ENCODE measurements at regions not wholly inside any gene's neighbourhood (a gene's known extent, or its start where the extent isn't known, plus 50 kb on each side); places are given as distances from the start of the nearest gene placed in this dataset.
"Not testable (repeated sequence)": the region's sequence is repeated elsewhere in the genome, so short reads cannot be mapped to it uniquely, and the experiment has no call there.

- DNase-seq (ENCODE audit: low read depth in 3 of 3, low spot score in 1 of 3): no peak
These were observed 88.9 kb upstream of the ECI2 start for GRCh38 chr6:4224067-4224978.

DNA sequence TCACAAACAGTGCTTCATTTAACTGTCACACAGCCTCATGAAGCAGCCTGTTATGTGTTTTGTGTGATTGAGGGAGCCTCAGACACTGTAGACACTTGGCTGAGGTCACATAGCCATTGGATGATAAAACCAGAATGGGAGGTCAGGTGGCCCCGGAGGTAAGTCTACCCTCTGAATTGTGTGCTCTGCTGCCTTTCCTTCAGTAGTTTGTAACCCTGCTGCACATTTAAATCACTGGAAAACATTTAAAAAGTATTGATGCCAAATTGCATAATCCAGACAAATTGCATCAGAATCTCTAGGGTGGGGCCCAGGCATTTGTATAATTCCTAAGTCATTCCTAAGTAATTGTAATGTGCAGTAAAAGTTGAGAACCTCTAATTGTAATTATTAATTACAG, 85.2 kb upstream of the ECI2 start:
- DNase-seq (ENCODE audit: low read depth in 3 of 3, low spot score in 1 of 3): no peak

DNA sequence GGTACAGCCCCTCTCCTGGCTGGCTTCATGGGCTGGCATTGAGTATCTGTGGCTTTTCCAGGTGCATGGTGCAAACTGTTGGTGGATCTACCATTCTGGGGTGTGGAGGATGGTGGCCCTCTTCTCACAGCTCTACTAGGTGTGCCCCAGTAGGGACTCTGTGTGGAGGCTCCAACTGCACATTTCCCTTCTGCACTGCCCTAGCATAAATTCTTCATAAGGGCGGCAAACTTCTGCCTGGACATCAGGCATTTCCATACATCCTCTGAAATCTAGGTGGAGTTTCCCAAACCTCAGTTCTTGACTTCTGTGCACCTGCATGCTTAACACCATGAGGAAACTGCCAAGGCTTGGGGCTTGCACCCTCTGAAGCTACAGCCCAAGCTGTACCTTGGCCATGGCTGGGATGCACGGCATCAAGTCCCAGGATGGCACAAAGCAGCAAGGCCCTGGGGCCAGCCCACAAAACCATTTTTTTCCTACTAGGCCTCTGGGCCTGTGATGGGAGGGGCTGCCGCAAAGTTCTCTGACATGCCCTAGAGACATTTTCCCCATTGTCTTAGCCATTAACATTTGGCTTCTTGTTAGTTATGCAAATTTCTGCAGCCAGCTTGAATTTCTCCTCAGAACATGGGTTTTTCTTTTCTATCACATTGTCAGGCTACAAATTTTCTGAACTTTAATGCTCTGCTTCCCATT, 83.4 kb upstream of the ECI2 start:
- DNase-seq (ENCODE audit: low read depth in 3 of 3, low spot score in 1 of 3): not testable (repeated sequence)

DNA sequence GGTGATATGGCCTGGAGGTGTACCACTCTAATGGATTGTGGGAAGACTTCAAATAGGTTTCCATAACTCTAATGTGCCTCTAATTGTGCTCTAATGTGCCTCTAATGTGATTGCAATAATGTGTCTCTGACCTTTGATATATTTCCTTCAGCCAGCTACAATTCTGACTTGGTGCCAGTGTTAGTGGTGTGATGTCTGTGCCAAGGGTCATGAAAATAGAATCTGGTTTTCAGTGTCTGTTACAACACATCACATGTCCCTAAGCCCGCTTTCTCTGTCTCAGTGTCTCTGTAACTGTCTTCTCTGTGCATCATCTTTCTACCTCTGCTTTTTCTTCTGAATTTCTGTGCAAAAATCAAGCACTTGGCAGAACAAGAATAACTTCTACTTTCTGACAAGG, 77.2 kb upstream of the ECI2 start:
- DNase-seq (ENCODE audit: low read depth in 3 of 3, low spot score in 1 of 3): no peak

DNA sequence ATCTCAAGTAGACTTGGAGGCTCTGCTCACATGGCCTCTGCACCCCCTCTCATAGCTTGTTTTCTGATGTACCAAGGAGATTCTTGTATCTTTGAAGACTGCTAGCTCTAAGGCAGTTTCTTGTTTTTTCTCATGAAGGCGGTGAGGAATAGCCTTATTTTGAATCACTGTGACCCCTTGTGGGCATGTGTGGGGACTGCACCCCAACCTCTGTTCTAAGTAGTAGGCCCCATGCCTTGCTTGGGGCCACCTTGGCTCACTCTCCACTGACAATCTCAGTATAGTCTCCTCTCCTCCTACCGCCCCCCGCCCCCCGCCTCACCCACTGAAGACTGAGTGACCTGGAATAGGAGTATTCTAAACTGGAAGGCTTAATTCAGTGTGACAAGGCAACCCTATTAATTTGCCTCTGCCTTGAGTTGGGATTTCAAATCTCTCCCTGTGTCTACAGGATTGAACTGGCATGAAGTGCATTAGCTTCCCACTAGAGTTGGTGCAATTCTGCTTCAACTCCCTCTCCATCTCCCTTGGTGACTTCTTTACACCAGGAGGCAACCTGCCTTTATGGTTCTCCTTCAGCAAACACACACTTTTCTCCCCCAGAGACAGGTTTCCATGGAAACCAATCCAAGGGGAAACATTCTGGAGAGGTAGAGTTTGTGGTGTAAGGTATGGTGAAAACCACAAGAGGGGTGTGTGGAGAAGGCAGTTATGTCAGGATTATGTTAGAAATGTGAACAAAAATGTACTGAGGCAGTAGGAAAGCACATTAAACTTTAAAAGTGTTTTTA, 75.4 kb upstream of the ECI2 start:
- DNase-seq (ENCODE audit: low read depth in 3 of 3, low spot score in 1 of 3): peak in 2 of 3 donors; percentile 4 to 49

DNA sequence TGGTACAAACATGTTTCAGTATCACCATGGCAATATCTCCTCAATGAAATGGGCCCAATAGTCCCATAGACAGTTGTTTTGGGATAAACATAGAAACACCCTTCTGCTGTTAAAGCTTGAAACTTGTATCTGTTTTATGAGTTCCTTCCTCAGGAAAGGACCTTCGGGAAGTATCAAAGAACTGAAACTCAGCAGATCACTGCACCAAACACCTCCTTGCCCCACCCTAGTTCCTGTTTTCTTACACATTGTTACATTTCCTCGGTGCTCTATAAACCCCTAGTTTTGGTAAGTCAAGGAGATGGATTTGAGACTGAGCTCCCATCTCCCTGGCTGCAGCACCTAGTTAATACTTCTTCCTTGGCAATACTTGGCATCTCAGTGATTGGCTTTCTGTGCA, 73.8 kb upstream of the ECI2 start:
- no peak for DNase-seq (ENCODE audit: low read depth in 3 of 3, low spot score in 1 of 3)

DNA sequence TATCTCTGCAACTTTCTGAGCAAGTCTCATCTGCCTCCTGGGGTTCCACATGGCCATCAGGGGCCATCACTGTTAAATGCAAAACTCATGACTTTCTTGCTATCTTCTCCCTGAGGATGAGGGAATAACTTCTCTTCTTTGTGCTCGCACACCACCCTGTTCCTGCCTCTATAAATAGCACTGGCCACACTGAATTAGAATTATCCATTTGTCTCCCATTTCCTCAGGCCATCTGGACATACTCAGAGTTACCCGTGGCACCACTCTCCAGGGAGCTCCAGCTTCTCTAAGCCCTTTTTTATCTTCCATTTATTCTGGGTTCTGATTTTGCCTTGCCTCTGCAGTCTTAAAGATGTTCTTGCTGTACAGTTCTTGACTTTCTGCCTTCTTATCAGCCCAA, 72.8 kb upstream of the ECI2 start:
- DNase-seq (ENCODE audit: low read depth in 3 of 3, low spot score in 1 of 3): no peak

DNA sequence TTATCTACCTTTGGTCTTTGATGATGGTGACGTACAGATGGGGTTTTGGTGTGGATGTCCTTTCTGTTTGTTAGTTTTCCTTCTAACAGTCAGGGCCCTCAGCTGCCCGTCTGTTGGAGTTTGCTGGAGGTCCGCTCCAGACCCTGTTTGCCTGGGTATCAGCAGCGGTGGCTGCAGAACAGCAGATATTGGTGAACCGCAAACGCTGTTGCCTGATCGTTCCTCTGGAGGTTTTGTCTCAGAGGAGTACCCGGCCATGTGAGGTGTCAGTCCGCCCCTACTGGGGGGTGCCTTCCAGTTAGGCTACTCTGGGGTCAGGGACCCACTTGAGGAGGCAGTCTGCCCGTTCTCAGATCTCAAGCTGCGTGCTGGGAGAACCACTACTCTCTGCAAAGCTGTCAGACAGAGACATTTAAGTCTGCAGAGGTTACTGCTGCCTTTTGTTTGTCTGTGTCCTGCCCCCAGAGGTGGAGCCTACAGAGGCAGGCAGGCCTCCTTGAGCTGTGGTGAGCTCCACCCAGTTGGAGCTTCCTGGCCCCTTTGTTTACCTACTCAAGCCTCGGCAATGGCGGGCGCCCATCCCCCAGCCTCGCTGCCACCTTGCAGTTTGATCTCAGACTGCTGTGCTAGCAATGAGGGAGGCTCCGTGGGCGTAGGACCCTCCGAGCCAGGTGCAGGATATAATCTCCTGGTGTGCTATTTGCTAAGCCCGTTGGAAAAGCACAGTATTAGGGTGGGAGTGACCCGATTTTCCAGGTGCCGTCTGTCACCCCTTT, 68.5 kb upstream of the ECI2 start:
- DNase-seq (ENCODE audit: low read depth in 3 of 3, low spot score in 1 of 3): not testable (repeated sequence)

GRCh38 chr6:4192627-4193026, 57.3 kb upstream of the ECI2 start:
- DNase-seq (ENCODE audit: low read depth in 3 of 3, low spot score in 1 of 3): no peak

GRCh38 chr6:4192173-4192572, 56.8 kb upstream of the ECI2 start:
- no peak for DNase-seq (ENCODE audit: low read depth in 3 of 3, low spot score in 1 of 3)

DNA sequence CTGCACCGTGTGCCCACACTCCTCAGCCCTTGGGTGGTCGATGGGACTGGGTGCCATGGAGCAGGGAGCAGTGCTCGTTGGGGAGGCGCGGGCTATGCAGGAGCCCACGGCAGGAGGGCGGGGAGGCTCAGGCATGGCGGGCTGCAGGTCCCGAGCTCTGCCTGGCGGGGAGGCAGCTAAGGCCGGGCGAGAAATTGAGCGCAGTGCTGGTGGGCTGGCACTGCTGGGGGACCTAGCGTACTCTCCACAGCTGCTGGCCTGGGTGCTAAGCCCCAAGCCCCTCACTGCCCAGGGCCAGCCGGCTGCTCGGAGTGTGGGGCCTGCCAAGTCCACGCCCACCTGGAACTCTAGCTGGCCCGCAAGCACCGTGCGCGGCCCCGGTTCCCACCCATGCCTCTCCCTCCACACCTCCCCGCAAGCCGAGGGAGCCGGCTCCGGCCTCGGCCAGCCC, 55.9 kb upstream of the ECI2 start:
- DNase-seq (ENCODE audit: low read depth in 3 of 3, low spot score in 1 of 3): no peak

- DNase-seq (ENCODE audit: low read depth in 3 of 3, low spot score in 1 of 3): no peak
These were observed 53.9 kb upstream of the ECI2 start for GRCh38 chr6:4189249-4189648.

- DNase-seq (ENCODE audit: low read depth in 3 of 3, low spot score in 1 of 3): no peak
These were observed 53.4 kb upstream of the ECI2 start for GRCh38 chr6:4188801-4189200.

DNA sequence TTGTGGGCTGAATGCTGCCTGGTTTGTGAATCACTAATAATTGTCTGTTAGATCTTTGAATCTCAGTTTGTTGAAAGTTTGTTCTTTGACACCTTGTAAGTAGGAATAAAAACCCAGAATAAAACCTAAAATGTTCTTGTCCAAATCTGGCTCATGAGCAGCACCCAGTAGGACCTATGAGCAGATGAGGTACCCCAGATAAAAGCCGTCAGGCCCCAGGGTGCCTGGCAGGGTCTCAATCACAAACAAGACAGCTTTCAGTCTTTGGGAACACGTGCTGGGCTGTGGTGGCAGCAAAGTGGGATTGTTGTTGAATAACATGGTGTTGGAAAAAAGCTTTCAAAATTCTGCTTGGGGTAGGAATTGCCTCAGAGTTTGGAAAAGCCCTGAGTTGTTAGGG, 52.1 kb upstream of the ECI2 start:
- DNase-seq (ENCODE audit: low read depth in 3 of 3, low spot score in 1 of 3): no peak

- no peak for DNase-seq (ENCODE audit: low read depth in 3 of 3, low spot score in 1 of 3)
These were observed 51.0 kb upstream of the ECI2 start for GRCh38 chr6:4186385-4186784.

GRCh38 chr6:4185846-4186245, 50.5 kb upstream of the ECI2 start:
- no peak for DNase-seq (ENCODE audit: low read depth in 3 of 3, low spot score in 1 of 3)

DNA sequence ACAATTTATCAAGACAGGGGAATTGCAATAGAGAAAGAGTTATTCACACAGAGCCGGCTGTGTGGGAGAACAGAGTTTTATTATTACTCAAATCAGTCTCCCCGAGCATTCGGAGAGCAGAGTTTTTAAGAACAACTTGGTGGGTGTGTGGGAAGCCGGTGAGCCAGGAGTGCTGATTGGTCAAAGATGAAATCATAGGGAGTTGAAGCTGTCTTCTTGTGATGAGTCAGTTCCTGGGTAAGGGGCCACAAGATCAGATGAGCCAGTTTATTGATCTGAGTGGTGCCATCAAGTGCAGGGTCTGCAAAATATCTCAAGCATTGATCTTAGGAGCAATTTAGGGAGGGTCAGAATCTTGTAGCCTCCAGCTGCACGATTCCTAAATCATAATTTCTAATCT, 50.0 kb upstream of the ECI2 start:
- no peak for DNase-seq (ENCODE audit: low read depth in 3 of 3, low spot score in 1 of 3)
